ENCODE measurements at regions not wholly inside any gene's neighbourhood (a gene's known extent, or its start where the extent isn't known, plus 50 kb on each side); places are given as distances from the start of the nearest gene placed in this dataset.
"Not testable (repeated sequence)": the region's sequence is repeated elsewhere in the genome, so short reads cannot be mapped to it uniquely, and the experiment has no call there.

DNA sequence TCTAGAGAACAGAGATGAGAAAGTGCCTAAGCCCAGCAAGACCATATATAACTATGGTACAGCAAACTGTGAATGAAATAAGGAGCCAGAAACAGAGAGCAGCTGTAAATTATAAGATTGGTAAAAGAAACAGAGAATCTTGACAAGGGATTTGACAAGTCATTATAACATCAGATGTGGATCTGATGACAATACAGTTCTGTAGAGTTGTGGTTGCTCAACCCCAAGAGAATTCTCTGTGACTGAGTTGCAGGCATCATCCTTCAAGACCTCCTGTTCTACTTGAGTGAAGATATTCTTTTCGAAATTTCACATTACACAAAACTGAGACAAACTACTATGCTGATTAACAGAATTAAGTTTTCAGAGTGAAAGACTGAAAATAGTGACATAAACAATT lies 343.1 kb upstream of the SLC39A10 start:
- DNase-seq (ENCODE audit: low read depth in 2 of 2) = no peak

DNA sequence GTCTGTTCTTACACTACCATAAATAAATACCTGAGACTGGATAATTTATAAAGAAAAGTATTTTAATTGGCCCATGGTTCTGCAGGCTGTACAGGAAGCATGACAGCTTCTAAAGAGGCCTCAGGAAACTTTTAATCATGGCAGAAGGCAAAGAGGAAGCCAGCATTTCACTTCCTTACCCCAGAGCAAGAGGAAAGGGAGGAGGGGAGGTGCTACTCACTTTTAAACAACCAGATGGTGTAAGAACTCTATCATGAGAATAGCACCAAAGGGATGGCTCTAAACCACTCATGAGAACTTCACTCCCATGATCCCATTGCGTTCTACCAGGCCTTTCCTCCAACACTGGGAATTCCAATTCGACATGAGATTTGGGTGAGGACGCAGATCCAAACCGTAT lies 344.4 kb upstream of the SLC39A10 start:
- no peak for DNase-seq (ENCODE audit: low read depth in 2 of 2)

DNA sequence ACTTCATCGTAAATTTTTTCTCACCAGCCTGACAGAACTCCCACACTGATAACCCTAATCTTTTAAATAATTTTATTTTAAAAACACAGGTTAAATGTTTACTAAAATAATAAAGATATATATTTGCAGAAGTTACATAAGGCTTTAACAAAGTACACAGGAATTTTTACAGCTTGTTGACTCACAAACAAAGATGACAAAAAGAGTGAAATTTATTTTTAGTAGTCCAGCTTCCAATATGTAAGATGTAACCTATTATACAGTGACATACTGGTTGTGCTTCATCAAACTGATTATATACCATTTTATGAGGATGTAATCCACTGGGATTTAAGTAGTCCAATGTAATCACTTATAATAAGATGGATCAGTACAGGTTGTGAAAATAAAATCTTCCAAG lies 348.9 kb upstream of the SLC39A10 start:
- no peak for DNase-seq (ENCODE audit: low read depth in 2 of 2)

DNA sequence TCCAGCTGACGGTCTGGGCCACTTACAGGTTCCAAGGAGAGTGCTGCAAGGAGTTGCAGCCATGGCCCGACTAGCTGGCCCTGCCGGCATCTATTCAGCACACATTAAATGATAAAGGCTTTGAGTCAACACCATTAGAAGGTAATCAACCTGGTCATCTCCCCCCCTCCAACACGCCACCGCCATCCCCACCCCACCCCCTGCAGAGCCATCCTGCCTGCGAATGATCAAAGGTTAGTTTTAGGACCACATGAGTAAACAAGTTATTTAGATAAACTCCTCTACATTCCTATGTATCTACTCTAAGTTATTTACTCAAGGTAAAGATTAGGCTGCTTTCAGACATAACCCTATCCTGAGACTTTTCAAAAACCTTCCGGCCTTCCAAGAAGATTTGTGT lies 349.3 kb upstream of the SLC39A10 start:
- no peak for DNase-seq (ENCODE audit: low read depth in 2 of 2)

DNA sequence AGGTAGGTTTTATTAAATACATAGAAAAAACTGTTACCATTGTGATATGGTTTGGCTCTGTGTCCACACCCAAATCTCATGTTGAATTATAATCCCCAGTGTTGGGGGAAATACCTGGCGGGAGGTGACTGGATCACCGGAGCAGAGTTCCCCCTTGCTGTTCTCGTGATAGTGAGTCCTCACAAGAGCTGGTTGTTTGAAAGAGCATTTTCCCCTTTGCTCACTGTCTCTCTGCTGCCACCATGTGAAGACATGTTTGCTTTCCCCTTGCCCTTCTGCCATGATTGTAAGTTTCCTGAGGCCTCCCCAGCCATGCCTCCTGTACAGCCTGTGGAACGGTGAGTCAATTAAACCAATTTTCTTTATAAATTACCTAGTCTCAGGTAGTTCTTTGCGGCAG lies 352.7 kb upstream of the SLC39A10 start:
- no peak for DNase-seq (ENCODE audit: low read depth in 2 of 2)

DNA sequence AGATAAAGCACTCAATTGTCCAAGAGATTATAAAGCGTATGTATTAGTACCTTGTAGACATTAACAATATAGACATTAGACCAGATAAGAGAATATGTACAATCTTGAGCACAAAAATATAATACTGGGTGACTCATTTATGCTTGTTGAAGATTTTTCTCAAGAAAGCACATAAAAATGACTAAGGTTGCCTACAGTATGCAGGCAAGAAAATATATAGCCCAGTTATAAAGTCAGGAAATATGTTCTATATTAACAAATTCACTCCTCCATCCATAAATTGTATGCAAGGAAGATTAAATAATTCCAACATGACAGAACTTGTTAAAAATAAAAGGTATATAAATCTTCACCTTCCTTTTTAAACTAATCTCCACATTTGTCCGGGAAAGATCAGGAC lies 356.4 kb upstream of the SLC39A10 start:
- DNase-seq (ENCODE audit: low read depth in 2 of 2) = no peak

DNA sequence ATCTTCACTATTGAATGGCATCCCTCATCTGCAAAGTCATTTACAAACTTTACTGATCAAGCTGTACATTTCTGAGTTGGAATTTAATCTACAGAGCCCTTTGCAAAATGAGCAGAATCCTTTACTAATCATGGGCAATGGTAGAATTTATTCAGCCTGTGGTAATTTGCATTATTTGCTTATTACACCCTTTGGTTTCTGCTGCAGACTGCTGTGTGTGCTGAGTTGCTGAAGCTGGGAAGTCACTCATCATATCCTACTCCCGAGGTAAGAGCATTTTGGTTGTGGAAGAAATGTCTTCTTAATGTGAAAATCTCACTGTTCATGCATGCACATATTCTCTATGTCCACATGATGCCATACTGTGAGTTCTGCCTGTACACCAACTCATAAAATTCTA lies 357.4 kb upstream of the SLC39A10 start:
- DNase-seq (ENCODE audit: low read depth in 2 of 2) = no peak

DNA sequence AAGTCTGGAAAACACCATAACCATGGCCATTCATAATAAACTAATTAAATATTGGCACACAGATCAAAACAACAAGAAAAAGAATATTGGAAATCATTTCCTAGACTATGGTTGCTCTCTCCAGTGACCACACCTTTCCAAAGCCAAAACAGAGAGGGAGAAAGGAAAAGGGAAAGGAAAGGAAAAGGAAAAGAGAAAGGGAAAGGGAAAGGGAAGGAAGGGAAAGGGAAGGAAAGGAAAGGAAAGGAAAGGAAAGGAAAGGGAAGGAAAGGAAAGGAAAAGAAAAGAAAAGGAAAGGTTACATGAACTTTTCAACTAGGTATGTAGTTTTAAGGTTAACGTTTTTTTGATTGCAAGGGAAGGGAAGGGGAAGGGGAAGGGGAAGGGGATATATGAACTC lies 360.5 kb upstream of the SLC39A10 start:
- no peak for DNase-seq (ENCODE audit: low read depth in 2 of 2)

DNA sequence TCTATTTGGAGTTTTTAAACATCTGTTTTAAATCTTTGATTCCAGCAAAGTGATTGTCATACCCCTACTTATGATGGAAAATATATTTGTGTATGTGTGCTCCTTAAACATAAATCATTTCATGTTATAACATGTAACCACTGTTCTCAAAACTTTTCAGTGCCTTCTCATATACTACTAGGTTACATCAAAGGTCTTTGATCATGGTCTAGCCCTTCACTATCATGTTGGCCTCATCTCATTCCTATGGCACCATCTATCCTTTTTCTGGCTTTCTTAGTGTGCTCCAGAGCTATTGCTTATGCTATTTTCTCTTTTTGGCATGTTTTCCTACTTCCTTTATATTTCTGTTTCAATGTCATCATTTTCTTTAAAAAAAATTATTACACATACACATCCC lies 367.9 kb upstream of the SLC39A10 start:
- DNase-seq (ENCODE audit: low read depth in 2 of 2) = no peak

DNA sequence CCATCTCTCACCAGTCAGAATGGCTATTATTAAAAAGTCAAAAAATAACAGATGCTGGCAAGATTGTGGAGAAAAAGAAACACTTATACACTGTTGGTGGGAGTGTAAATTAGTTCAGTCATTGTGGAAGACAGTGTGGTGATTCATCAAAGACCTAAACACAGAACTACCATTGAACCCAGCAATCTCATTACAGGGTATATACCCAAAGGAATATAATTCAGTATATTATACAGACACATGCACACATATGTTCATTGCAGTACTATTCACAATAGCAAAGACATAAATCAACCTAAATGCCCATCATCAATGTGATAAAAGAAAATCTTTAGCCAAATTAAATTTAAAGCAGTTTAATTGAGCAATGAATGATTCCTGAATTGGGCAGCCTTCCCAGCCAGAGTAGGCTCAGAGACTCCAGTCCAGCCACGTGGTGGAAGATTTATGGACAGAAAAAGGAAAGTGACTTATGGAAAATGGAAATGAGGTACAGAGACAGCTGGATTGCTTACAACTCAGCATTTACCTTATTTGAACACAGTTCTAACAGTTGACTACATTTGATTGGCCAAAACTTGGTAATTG lies 377.1 kb upstream of the SLC39A10 start:
- no peak for DNase-seq (ENCODE audit: low read depth in 2 of 2)

DNA sequence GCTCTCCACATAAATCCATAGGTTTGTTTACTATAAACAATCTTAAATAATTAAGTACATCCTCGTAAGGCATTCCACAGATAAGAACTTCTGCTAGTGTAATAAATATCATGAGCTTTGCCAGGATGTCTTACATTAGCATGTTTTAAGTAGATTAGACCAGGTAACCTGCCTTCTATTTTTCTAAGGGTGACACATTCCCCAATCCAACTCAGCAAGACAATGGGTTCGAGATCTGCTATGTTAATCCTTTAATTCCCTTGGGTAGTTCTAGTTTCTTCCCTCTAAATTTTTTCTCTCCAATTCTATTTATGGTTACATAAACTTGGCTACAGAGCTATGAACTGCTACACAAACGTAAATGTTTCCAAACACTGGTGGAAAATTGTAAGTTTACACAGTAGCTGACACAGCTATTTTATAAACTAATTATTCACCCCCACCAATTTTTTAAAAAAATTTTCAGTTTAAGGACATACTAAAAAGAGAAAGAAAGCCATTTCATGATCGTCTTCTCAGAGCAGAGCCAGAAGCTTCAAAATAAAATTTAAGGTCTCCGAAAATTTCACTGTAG lies 386.5 kb upstream of the SLC39A10 start:
- DNase-seq (ENCODE audit: low read depth in 2 of 2) = no peak

DNA sequence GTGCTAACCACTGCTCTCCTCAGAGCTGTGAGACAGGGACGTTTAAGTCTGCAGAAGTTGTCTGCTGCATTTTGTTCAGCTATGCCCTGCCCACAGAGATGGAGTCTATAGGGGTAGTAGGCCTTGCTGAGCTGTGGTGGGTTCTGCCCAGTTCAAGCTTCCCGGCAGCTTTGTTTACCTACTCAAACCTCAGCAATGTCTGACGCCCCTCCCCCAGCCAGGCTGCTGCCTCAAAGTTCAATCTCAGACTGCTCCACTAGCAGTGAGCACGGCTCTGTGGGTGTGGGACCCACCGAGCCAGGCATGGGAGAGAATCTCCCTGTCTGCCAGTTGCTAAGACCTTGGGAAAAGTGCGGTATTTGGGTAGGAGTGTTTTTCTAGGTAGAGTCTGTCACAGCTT lies 387.8 kb upstream of the SLC39A10 start:
- no peak for DNase-seq (ENCODE audit: low read depth in 2 of 2)

DNA sequence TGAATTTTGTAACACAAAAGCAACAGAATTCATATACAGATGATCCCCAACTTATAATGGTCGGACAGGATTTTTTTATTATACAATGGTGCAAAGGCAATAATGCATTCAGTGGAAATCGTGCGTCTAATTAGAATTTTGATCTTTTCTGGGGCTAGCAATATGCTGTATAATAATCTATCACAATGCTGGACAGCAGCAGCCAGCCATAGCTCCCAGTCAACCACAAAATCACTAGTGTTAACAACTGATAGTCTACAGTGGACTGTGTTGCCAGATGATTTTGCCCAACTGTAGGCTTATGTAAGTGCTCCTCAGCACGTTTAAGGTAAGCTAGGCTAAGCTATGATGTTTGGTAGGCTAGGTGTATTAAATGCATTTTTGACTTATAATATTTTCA lies 399.0 kb upstream of the SLC39A10 start:
- no peak for DNase-seq (ENCODE audit: low read depth in 2 of 2)

DNA sequence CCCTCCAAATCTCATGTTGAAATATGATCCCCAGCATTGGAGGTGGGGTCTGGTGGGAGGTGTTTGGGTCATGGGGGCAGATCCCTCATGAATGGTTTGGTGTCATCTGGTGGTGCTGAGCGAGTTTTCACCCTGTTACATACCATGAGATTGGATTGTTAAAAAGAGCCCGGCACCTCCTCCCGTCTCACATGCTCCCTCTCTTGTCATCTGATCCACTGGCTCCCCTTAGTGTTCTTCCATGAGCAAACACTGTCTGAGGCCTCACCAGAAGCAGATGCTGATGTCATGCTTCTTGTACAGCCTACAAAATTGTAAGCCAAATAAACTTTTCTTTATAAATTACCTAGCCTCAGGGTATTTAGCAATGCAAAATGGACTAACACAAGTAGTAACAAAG lies 405.0 kb upstream of the SLC39A10 start:
- no peak for DNase-seq (ENCODE audit: low read depth in 2 of 2)

DNA sequence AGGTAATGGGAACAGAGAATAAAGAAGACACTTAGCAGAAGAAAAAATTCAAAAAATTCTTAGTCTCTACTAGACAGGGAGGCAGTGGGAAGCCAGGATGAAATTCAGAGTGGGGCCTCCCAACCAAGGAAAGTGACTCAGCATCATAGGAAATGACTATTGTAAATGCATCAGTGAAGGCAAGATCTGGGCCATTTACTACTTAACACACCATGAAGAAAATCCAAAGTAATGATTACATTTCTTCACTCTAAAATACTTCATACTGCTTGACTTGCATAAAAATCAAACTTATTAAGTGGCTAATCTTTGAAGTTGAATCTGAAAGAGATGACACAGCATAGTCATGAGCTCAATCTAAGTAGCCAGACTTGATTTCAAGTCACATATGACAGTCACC lies 405.8 kb upstream of the SLC39A10 start:
- DNase-seq (ENCODE audit: low read depth in 2 of 2) = no peak

DNA sequence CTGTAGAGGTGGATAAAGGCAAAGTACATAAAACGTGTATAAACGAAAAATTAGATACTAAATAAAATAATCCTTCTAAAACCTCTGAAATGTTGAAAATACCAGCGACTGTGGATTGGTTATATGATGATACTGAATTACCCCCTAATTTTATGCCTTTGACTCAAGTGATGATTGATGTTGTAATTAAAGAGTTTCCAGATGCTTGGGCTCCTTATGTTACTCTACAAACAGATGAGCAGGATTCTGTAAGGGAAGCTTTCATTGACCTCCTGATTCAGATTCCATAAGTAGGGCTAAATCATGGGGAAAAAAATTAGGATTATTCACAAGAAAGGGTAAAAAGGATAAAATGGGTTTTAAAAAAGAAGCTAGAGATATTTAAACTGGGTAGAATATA lies 418.2 kb upstream of the SLC39A10 start:
- no peak for DNase-seq (ENCODE audit: low read depth in 2 of 2)

DNA sequence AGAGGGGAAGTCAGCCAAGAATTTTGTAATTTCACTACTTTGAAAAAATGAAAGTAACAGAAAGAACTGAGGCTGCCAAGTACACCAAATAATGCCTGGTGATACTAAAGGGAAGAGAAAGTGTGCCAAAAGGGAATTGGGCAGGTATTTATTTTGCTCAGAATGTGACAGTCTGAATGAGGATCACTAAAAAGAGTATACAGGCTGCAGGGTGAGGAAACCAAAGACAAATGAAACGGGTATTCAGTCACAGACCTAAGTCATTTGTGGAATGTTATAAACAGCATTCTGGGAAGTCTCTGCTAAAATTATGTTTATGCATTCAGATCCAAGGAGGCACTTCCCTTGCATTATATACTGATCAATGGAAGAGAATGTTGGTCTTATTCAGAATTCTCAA lies 418.6 kb upstream of the SLC39A10 start:
- DNase-seq (ENCODE audit: low read depth in 2 of 2) = no peak

DNA sequence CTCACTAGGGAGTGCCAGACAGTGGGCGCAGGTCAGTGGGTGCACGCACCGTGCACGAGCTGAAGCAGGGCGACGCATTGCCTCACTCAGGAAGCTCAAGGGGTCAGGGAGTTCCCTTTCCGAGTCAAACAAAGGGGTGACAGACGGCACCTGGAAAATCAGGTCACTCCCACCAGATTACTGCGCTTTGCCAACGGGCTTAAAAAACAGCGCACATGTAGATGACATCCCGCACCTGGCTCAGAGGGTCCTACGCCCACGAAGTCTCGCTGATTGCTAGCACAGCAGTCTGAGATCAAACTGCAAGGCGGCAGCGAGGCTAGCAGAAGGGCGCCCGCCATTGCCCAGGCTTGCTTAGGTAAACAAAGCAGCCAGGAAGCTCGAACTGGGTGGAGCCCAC lies 428.5 kb upstream of the SLC39A10 start:
- DNase-seq (ENCODE audit: low read depth in 2 of 2) = not testable (repeated sequence)

DNA sequence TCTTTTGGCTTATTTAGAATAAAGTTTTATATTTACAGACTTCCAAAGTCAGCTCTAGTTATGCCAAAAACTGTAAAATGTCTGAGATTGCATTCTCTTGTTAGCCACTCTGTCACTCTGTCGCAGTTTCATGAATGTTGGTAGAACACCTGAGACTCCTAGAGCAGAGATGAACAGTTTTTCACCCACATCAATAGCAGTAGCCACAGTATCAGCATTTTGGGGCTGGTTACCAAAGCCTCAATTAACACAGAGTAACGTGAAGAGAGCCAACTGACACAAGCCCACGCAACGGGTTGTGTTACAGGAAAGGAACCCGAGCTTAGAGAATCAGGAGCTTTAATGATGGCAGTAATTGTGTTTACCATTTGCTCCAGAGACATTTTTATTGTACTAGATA lies 443.0 kb upstream of the SLC39A10 start:
- DNase-seq (ENCODE audit: low read depth in 2 of 2) = no peak

DNA sequence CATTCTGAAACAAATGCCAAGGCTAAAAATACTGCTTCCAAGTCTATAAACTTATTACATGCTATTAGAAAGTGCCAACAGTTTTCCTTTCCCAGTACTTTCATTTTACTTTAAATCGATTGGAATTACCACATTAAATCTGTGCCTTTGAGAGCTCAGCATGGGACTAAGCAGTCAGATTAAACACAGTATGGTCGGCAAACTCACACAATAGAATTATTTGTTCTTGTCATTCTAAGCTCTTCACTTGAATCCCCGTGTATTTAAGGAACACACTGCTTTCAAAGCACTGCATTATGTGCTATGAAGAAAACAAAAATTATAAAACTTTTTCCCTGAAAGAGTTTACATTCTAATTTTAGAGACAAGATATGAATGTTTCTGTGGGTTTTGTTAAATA lies 444.4 kb upstream of the SLC39A10 start:
- no peak for DNase-seq (ENCODE audit: low read depth in 2 of 2)

DNA sequence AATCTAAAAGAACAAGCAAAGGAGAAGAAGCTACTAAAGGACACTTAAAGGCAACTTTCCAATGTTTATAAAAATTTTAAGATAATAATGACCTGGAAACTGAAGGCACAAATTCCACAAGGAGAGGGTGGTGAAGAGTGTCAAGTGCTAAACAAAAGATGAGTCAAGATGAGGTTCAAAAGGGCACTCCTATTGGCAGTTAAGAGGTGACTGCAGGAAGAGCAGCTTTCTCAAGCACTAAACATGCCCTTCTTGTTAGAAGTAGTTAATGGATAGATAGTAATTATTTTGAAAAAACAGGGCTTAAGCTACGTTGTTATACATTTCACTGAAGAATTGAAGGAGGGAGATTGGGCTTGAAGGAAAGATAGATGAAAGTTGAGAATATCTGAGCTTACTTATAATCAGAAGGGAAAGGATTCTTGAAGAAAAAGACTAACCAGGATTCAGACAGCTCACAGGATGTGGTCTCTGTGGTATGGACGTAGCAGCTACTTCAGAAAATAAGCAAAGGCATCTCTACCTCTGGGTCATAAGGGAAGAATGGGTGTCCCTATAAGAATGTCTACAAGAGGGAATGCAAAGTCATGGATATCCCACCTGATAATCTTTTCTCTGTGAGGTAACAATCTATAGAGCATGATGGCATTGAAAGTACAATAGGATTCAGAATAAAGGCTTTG lies 454.7 kb upstream of the SLC39A10 start:
- DNase-seq (ENCODE audit: low read depth in 2 of 2) = no peak

DNA sequence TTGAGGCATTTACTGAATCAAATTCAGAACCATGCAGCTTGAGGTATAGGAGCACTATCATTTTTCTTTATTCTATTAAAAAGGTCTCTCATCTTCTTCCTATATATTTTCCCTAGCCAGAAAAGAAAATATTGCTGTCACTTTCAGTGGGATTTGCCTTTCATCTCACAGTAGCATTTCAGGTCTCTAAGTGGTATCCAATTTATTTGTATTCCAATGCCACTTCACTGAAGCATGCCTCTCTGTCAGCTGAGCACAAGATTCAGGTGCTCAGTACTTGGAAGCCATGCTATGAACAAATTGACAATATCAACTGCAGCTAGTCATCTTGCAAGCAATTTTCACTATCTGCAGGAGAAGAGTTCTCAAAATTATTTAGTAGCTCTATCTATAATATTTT lies 457.2 kb upstream of the SLC39A10 start:
- no peak for DNase-seq (ENCODE audit: low read depth in 2 of 2)

DNA sequence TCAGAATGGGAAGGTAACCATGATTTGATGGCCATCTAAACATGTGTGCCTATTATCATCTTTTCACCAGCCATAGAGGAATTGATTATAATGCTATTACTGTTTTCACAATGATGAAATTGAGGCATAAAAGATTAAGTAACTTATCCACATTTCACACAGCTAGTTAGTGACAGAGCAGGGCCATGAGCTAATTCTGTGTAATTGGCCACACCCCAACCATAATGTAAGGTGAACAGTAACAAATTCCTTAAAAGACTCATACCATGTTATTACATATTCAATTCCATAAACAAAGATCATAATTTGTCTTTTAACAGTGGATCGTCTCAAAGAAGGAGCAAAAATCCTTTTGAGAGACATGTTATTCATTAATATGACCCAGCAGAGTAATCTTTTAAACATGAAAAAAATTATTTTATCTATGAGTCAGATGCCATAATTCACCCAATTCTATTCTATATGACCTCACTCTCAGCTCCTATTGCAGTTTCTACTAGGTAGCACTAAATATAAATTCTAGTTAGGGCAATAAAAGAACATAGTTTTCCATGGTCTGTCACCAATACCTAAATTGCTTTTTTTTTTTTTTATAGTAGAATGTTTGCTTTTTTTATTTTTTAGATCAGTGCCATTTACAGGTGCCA lies 475.8 kb upstream of the SLC39A10 start:
- no peak for DNase-seq (ENCODE audit: low read depth in 2 of 2)

Measured in dermis microvascular lymphatic vessel endothelial cell (primary cell).